ENCODE measurements at regions not wholly inside any gene's neighbourhood (a gene's known extent, or its start where the extent isn't known, plus 50 kb on each side); places are given as distances from the start of the nearest gene placed in this dataset.

- peak; percentile 50; the same call in 1 of the 2 replicates for TF ChIP-seq REST (IDR thresholded peaks at IDR 0.05; ENCODE audit: borderline replicate concordance)
- TF ChIP-seq REST (CRISPR knock-in tag; IDR thresholded peaks at IDR 0.05; ENCODE audit: low read depth): no peak
- peak; percentile 74 to 82 for TF ChIP-seq RAD21 (CRISPR knock-in tag; conservative IDR thresholded peaks at IDR 0.05 in 1 of 2, IDR thresholded peaks at IDR 0.05 in 1 of 2)
- no peak for TF ChIP-seq MED1 (CRISPR knock-in tag; IDR thresholded peaks at IDR 0.05; ENCODE audit: borderline replicate concordance)
- 0 out of 2 replicates have a peak, but pooled peaks have one; percentile 2 for TF ChIP-seq EP400 (IDR thresholded peaks at IDR 0.05)
- TF ChIP-seq SMC3 (conservative IDR thresholded peaks at IDR 0.05; ENCODE audit: insufficient read depth, low read depth, low read length): peak; percentile 61
- 0 out of 2 replicates have a peak, but pooled peaks have one; percentile 29 for TF ChIP-seq DEAF1 (CRISPR knock-in tag; IDR thresholded peaks at IDR 0.05)
Measured at GRCh38 chr7:16071246-16071857, 350.0 kb downstream of the CRPPA start (continued).
